Thoracic aorta (tissue), 2 donors: ENCODE measurements at regions not wholly inside any gene's neighbourhood (a gene's known extent, or its start where the extent isn't known, plus 50 kb on each side); places are given as distances from the start of the nearest gene placed in this dataset.

Source experiments
- ATAC-seq: fragments of 150-250 bp; one replicate; pipeline ENCODE4 v1.8.0; 2017; ENCODE audit warnings: low read depth; ENCODE audit not compliant: insufficient number of reproducible peaks, low FRiP score
- DNase-seq: peaks from one replicate; pipeline ENCODE4 v3.0.0-alpha.2; 2020; ENCODE audit warnings: low spot score
- H3K27ac ChIP-seq, 2 donors: fragments of 200-600 bp; sonication (generic); 1 replicate in 1 of 2; 2 replicates in 1 of 2; pipeline ENCODE4 v1.5.1; 2016; ENCODE audit warnings: mild to moderate bottlenecking in 2 of 2, moderate library complexity in 2 of 2
- H3K27me3 ChIP-seq: fragments of 200-600 bp; sonication (generic); replicated peaks from 2 replicates; pipeline ENCODE4 v1.6.0; 2016; ENCODE audit warnings: mild to moderate bottlenecking; ENCODE audit not compliant: insufficient read depth
- H3K36me3 ChIP-seq: fragments of 200-600 bp; sonication (generic); one replicate; pipeline ENCODE4 v1.5.1; 2016
- H3K4me1 ChIP-seq, 2 donors: fragments of 200-600 bp; sonication (generic); 1 replicate in 1 of 2; 2 replicates in 1 of 2; pipeline versions ENCODE4 v1.5.1 to v1.6.0; 2016; ENCODE audit warnings: low read depth in 2 of 2, mild to moderate bottlenecking in 1 of 2; ENCODE audit not compliant: control insufficient read depth in 1 of 2
- H3K4me3 ChIP-seq: fragments of 200-600 bp; sonication (generic); 2 replicates; pipeline ENCODE4 v1.5.1; 2016; ENCODE audit warnings: mild to moderate bottlenecking
- H3K9me3 ChIP-seq: fragments of 200-600 bp; sonication (generic); 2 replicates; pipeline ENCODE4 v1.5.1; 2016
- TF ChIP-seq, protein P1 (sequence below): fragments of 200-600 bp; sonication (generic); IDR thresholded peaks from one replicate; pipeline ENCODE4 v1.5.1; 2019; ENCODE audit warnings: antibody characterized with exemption

DNA sequence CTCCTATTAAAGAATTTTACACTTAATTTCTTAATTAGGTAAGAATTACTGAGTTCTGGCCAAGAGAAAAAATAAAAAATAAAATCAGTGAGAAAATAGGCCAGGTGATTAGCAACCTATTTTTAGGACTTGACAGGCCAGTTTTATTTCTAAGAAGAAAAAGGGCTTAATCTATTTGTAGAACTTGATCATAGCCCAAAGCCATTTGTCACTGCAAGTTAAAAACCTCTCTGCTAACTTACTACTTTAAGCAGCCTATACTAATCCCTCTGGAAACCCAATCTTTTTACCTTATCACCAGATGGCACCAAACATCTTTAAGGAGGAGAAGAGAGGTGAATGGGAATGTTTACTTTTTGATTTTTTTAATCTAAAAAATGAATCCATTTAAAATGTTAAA, 222.1 kb upstream of the RHOBTB1 start:
- Histone ChIP-seq H3K27me3 (no peaks in the 10 kb centered on the region), H3K4me3 (no peak overlapping the region), H3K4me1 (peaks cover 12 to 23% of the 10 kb centered on the region in 2 donors), H3K27ac (no peak overlapping the region), H3K9me3 (no peaks in the 10 kb centered on the region), H3K36me3 (no peaks in the 10 kb centered on the region)
- no peak for DNase-seq
- ATAC-seq = no peak
- TF ChIP-seq, protein P1, sequence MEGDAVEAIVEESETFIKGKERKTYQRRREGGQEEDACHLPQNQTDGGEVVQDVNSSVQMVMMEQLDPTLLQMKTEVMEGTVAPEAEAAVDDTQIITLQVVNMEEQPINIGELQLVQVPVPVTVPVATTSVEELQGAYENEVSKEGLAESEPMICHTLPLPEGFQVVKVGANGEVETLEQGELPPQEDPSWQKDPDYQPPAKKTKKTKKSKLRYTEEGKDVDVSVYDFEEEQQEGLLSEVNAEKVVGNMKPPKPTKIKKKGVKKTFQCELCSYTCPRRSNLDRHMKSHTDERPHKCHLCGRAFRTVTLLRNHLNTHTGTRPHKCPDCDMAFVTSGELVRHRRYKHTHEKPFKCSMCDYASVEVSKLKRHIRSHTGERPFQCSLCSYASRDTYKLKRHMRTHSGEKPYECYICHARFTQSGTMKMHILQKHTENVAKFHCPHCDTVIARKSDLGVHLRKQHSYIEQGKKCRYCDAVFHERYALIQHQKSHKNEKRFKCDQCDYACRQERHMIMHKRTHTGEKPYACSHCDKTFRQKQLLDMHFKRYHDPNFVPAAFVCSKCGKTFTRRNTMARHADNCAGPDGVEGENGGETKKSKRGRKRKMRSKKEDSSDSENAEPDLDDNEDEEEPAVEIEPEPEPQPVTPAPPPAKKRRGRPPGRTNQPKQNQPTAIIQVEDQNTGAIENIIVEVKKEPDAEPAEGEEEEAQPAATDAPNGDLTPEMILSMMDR = no peak

DNA sequence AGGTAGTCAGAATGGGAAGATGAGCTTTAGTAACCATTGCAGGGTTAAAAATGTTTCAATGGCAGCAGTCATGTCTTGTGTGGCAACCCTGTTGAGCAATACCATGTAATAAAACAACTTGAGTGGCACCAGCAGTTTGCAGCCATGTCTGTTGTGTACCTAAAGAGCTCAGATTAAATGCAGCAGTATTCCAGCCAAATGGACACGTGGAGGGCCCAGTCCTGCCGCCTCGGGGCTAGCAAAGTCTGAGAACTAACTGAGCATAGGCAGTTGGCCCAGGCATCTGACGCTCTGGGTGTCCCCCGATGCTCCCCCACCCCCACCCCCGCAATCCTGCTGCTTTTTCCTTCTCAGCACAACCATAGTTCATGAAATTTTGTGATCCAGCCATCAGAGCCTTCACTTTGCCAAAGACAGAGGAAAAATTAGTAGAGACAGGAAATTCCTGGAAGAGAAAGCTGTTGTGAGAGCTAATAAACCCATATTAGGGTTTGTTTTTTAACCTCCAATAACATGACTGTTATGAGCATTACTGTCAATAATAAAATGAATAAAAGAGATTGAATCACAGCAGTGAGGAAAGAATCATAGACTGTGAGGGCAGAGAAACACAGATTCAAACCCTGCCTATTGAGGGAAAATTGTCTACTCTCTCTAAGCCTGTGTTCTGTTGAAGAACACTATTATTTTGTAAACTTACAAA, 220.6 kb upstream of the RHOBTB1 start:
- Histone ChIP-seq H3K27ac (peak overlapping the region in 1 of 2 donors; percentile 21), H3K4me3 (peak overlapping the region; percentile 22), H3K36me3 (no peaks in the 10 kb centered on the region), H3K27me3 (no peaks in the 10 kb centered on the region), H3K4me1 (peaks cover 12 to 23% of the 10 kb centered on the region in 2 donors), H3K9me3 (no peaks in the 10 kb centered on the region)
- DNase-seq (no peak), ATAC-seq (no peak)
- TF ChIP-seq, protein P1 = no peak

DNA sequence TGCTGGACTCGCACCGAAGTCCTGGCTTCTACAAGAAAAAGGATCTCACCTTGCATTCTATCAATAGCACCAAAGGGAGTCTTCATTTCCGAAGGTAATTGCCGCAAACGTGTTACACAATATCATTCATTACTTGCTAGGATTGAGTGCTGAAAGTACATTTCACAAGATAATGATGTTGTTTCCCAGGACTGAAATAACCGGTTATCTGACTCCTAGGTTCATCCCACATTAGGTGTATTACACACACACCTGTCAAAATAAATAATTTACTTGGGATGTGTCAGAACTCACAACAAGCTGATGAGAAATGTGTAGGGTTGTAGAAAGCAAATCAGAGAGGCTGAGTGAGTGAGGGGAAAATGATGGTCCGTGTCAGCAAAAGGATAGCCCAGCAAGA, 219.4 kb upstream of the RHOBTB1 start:
- DNase-seq (no peak), ATAC-seq (no peak)
- TF ChIP-seq, protein P1 = no peak
- H3K4me3 ChIP-seq = no peak overlapping the region
- H3K27me3 ChIP-seq = no peaks in the 10 kb centered on the region
- no peaks in the 10 kb centered on the region for H3K36me3 ChIP-seq
- H3K9me3 ChIP-seq = no peaks in the 10 kb centered on the region
- peaks cover 12 to 23% of the 10 kb centered on the region in 2 donors for H3K4me1 ChIP-seq
- no peak overlapping the region for H3K27ac ChIP-seq

DNA sequence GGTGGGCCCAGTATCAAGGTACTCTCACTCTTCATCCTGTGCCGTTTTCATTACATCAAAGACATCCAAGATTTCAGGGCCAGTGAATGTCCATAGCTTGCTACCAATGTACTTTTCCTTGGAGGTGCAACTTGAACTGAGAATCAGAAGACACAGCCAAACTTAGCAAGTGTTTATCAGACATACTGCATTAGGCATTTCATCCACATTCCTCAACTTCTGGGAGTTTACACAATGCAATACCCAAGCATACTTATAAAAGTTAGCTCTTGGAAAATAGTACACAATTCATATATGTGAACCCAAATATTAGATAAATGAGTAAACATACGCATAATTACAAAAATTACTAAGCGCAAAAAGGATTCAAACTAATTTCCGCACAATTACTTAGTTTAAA, 216.3 kb upstream of the RHOBTB1 start:
- Histone ChIP-seq H3K4me1 (peaks cover 7 to 9% of the 10 kb centered on the region in 2 donors), H3K27me3 (no peaks in the 10 kb centered on the region), H3K36me3 (no peaks in the 10 kb centered on the region), H3K9me3 (no peaks in the 10 kb centered on the region), H3K27ac (no peak overlapping the region), H3K4me3 (no peak overlapping the region)
- no peak for DNase-seq
- ATAC-seq = no peak
- TF ChIP-seq, protein P1 = no peak

DNA sequence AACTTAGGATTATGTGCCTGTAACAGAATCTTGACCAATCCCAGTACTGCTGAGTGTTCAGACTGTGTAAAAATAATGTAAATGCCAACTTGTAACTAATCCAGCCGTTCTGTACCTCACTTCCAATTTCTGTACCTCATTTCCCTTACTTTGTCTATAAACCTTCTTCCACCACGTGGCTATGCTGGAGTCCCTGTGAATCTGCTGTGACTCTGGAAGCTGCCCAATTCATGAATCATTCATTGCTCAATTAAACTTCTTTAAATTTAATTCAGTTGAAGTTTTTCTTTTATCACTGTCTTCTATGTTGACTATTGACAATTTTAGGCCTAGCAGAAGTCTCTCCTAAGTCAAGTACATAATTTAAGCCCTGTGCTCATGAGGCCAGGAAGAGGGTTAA, 215.3 kb upstream of the RHOBTB1 start:
- Histone ChIP-seq H3K36me3 (no peaks in the 10 kb centered on the region), H3K4me3 (no peak overlapping the region), H3K9me3 (no peaks in the 10 kb centered on the region), H3K4me1 (peaks cover 0 to under 1% of the 10 kb centered on the region in 2 donors), H3K27me3 (no peaks in the 10 kb centered on the region), H3K27ac (no peak overlapping the region)
- DNase-seq (no peak), ATAC-seq (no peak)
- TF ChIP-seq, protein P1 = no peak
